Adipocyte (in vitro differentiated cells): ENCODE measurements at regions not wholly inside any gene's neighbourhood (a gene's known extent, or its start where the extent isn't known, plus 50 kb on each side); places are given as distances from the start of the nearest gene placed in this dataset.

Experiments used
- DNase-seq: peaks from one replicate; pipeline ENCODE4 v3.0.0-alpha.2; 2015; ENCODE audit warnings: low read depth
- H3K27me3 ChIP-seq: replicated peaks from 2 replicates; pipeline ENCODE4 v1.7.0; 2013; ENCODE audit warnings: mild to moderate bottlenecking, low read length, moderate library complexity; ENCODE audit not compliant: control insufficient read depth, insufficient read depth
- H3K36me3 ChIP-seq: 2 replicates; pipeline ENCODE4 v1.7.0; 2013; ENCODE audit warnings: low read length, mild to moderate bottlenecking, moderate library complexity; ENCODE audit not compliant: control insufficient read depth, insufficient read depth, severe bottlenecking
- H3K4me1 ChIP-seq: 2 replicates; pipeline ENCODE4 v1.7.0; 2013; ENCODE audit warnings: mild to moderate bottlenecking, low read length, moderate library complexity; ENCODE audit not compliant: control insufficient read depth, insufficient read depth
- H3K4me3 ChIP-seq: 2 replicates; pipeline ENCODE4 v1.7.0; 2013; ENCODE audit warnings: mild to moderate bottlenecking, low read length, moderate library complexity
- H3K9ac ChIP-seq: 2 replicates; pipeline ENCODE4 v1.7.0; 2013; ENCODE audit warnings: mild to moderate bottlenecking, low read length, moderate library complexity
- H3K9me3 ChIP-seq: 2 replicates; pipeline ENCODE4 v1.7.0; 2013; ENCODE audit warnings: mild to moderate bottlenecking, low read length, moderate library complexity; ENCODE audit not compliant: control insufficient read depth

DNA sequence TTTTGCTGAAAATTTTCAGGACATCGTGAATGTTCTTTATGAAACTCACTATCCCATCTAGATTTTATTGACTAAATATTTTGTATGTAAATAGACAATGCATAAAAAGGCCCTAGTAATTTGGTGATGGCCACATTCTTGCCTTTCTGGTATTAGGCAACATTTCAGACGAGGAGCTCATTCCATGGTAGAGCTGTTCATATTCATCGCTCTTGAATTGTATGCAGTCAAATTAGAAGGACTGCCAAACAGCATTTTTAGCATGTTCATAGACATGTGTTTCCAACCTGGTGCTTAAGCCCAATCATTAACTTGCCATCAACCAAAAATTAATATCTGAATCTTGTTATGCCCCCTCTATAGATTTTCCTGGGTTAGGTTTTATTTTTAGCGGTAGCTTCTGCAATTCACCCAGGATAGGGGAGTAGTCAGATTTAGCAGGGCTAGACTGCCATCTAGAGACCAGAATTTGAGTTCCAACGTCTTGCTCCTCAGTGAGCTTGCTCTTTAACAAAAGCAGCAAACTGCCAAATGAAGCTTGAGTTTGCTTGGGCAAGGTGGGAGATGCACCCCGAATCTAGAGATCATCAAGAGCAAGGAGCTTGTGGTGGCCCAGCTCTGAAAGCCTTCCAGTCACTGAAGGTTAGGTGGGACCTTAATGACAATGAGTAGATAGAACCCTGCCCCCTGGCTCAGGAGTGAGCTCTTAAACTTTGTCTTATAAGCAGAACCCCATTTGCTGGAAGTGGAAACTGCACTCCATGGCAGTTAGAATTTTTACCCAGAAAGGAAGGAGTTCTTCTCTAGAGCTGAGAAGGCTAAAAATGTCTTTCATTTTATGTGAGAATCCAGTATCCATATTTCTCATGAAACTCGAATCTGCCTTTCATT, 456.2 kb downstream of the RASEF start:
- peak; percentile 90 for DNase-seq
- no peak overlapping the region for H3K9ac ChIP-seq
- no peak overlapping the region for H3K4me3 ChIP-seq
- H3K36me3 ChIP-seq = no peaks in the 10 kb centered on the region
- peaks cover 10% of the 10 kb centered on the region for H3K4me1 ChIP-seq
- no peaks in the 10 kb centered on the region for H3K9me3 ChIP-seq
- H3K27me3 ChIP-seq = peaks cover 17% of the 10 kb centered on the region

DNA sequence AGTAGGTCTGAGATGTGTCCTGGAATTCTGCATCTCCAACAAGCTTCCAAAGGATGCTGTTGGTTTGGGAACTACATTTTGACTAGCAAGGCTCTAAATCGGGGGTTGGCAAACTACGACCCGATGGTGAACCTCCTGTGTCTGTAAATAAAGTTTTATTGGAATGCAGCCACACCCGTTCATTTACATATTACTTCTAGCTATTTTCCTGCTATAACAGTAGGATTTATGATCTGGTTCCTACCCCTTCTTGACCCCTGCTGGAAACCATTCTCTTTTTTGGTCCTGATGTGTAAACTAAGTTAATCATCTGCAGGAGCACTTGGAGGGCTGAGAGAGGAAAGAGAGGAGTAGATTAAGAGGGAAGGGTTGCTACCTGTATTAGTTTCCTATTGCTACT, 454.5 kb downstream of the RASEF start:
- H3K9me3 ChIP-seq = no peaks in the 10 kb centered on the region
- peaks cover 10% of the 10 kb centered on the region for H3K4me1 ChIP-seq
- no peak overlapping the region for H3K9ac ChIP-seq
- DNase-seq = no peak
- H3K4me3 ChIP-seq = no peak overlapping the region
- H3K27me3 ChIP-seq = peaks cover 17% of the 10 kb centered on the region
- H3K36me3 ChIP-seq = no peaks in the 10 kb centered on the region

DNA sequence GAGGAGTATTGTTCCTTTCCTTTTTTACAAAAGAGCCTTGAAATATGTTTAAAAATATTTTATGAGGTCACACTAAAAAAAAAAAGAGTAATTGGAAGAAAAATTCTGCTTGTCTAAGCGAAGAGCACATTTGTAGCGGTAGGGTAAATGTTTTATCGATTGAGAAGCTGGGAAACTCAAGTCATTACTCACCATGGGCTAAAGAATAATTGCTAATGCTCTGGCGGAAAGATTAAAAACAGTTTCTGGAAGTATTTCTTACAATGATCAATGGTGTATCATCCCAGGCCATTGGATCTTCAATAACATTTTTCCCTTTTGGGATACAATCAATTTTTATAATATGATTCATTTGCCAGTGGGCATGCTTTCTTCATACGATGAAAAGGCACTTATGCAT, 450.0 kb downstream of the RASEF start:
- Histone ChIP-seq H3K4me3 (no peak overlapping the region), H3K4me1 (no peaks in the 10 kb centered on the region), H3K9ac (no peak overlapping the region), H3K36me3 (no peaks in the 10 kb centered on the region), H3K27me3 (peaks cover 12% of the 10 kb centered on the region), H3K9me3 (no peaks in the 10 kb centered on the region)
- no peak for DNase-seq

DNA sequence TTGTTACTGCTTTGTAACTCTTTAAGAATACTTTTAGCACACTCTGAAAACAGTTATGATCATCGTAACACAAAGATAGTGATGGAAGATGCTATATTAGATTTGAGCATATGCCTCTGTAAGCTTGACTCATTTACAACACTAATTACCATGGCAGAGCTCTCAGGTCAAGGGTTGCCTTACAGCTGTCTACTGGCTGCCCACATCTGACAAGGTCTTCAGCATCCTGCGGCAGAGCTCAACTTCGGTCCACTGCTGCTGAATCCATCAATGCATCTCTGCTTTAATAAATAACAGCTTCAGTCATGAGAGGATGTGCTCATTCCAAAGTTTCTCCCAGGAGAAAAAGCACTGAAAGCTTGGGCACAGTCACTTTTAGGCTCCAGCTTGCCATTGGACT, 449.4 kb downstream of the RASEF start:
- Histone ChIP-seq H3K4me3 (no peak overlapping the region), H3K9me3 (no peaks in the 10 kb centered on the region), H3K4me1 (no peaks in the 10 kb centered on the region), H3K27me3 (peaks cover 7% of the 10 kb centered on the region), H3K36me3 (no peaks in the 10 kb centered on the region), H3K9ac (no peak overlapping the region)
- DNase-seq = no peak

DNA sequence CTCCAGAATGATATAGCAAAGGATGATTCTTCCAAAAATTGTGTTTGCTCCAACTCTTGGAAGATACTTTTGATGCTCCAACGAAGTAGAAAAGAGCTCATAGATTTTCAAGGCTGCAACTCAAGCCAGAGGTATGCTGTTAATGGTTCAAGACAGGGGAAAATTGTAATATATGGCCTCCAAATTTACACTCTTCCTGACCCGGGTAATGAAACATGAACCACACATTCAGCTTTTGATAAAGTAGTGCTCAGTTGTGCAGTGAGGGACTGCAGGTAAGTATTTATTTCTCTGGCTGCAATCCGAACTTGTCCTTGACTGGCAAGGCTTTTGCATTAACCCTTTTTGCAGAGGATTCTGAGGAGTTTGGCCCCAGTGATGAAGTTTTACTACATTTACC, 446.4 kb downstream of the RASEF start:
- Histone ChIP-seq H3K36me3 (no peaks in the 10 kb centered on the region), H3K27me3 (no peaks in the 10 kb centered on the region), H3K4me3 (no peak overlapping the region), H3K9ac (no peak overlapping the region), H3K9me3 (no peaks in the 10 kb centered on the region), H3K4me1 (no peaks in the 10 kb centered on the region)
- no peak for DNase-seq

DNA sequence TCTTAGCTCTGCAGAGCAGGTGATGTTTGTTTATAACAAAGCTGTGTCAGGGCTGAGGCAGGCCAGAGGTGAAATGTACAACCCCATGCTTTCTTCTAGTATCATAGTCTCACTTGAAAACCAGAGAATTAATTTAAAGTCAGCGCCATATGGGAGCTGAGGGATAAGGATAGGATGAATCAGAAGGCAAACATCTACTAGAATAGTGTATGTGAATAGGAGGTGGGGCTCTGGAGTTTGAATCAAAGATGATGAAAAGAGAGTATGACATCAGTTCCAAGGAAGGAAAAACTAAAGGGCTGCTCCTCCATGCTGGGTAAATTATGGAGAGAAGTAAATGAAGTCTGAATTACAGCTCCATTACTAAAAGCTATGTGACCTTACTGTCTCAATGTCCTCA, 441.5 kb downstream of the RASEF start:
- DNase-seq = no peak
- no peak overlapping the region for H3K9ac ChIP-seq

DNA sequence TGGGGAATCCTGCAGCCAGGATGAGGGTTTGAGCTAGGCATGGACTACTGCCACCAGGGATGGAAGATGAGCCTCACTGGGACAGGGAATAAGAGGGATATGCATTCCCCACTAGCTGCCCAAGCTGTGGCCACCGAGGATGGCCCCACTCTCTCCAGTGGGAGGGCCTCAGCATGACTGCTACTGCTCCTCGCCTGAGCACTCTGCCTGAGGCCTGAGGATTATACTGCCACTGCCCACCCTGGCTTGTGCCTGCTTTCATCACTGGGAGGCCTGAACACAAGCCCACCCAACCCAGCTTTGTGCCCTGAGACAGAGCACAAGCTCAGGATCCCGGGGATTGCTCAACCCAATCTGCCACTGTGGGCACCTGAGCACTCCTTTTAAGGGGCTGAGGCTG, 425.6 kb downstream of the RASEF start:
- Histone ChIP-seq H3K9ac (no peak overlapping the region), H3K4me3 (no peak overlapping the region), H3K36me3 (no peaks in the 10 kb centered on the region), H3K27me3 (no peaks in the 10 kb centered on the region), H3K4me1 (no peaks in the 10 kb centered on the region), H3K9me3 (peaks cover 23% of the 10 kb centered on the region)
- no peak for DNase-seq

More for the DNA sequence above, 441.5 kb downstream of the RASEF start:
- Histone ChIP-seq H3K27me3 (no peaks in the 10 kb centered on the region), H3K9me3 (no peaks in the 10 kb centered on the region), H3K4me1 (no peaks in the 10 kb centered on the region), H3K4me3 (no peak overlapping the region), H3K36me3 (no peaks in the 10 kb centered on the region)

DNA sequence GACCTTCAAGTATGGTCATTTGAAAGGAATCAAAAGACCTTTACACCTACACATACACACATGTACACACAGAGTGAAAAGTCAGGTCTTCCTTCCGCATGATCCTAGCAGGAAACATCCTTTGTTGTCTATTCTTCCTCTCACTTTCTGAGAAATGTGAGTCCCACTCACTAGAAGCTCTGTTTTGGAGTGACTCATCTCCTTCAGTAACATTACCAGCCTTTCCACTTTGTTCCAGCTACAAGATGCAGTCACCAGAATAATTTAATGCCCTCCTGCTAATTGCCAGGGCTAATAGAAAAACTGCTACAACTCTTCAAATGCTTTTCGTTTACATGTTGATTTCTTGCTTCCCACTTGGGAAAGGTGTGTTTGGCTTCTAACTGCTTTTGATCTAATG, 417.3 kb downstream of the RASEF start:
- no peaks in the 10 kb centered on the region for H3K27me3 ChIP-seq
- no peak for DNase-seq
- H3K9ac ChIP-seq = no peak overlapping the region
- H3K9me3 ChIP-seq = peaks cover 6% of the 10 kb centered on the region
- no peaks in the 10 kb centered on the region for H3K4me1 ChIP-seq
- no peak overlapping the region for H3K4me3 ChIP-seq
- H3K36me3 ChIP-seq = no peaks in the 10 kb centered on the region

DNA sequence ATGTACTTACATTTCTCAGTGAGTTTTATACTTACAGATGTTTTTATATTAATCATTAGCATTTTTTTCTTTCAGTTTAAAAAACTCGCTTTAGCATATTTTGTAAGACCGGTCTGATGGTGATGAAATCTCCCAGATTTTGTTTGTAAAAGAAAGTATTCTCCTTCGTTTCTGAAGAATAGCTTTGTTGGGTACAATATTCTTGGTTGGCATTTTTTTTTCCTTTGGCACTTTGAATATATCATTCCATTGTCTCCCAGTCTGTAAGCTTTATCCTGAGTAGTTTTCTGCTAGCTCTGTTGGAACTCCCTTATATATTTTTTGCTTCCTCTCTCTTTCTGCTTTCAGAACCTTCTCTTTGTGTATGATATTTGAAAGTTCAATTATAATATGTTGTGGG, 412.6 kb downstream of the RASEF start:
- H3K36me3 ChIP-seq = no peaks in the 10 kb centered on the region
- no peak for DNase-seq
- peaks cover 16% of the 10 kb centered on the region for H3K9me3 ChIP-seq
- no peak overlapping the region for H3K9ac ChIP-seq
- H3K4me3 ChIP-seq = no peak overlapping the region
- no peaks in the 10 kb centered on the region for H3K4me1 ChIP-seq
- no peaks in the 10 kb centered on the region for H3K27me3 ChIP-seq

DNA sequence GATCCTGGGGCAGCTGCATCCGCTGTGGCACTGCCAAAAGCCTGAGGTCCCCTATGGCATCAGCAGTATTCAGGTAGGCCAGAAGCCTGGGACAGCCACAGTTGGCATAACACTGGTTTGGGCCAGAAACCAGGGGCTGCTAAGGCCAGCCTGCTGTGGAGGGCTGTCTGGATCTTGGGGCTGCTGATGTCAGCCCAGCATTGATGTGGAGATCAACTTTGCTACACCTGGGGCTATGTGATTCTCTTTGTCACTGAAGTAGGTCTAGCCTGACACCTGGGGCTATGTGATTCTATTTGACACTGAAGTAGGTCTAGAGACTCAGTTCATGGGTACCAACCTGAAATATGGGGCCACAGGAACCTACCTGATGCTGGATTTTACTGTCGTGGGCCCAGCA, 411.5 kb downstream of the RASEF start:
- Histone ChIP-seq H3K4me1 (no peaks in the 10 kb centered on the region), H3K9me3 (peaks cover 16% of the 10 kb centered on the region), H3K4me3 (no peak overlapping the region), H3K36me3 (no peaks in the 10 kb centered on the region), H3K27me3 (no peaks in the 10 kb centered on the region), H3K9ac (no peak overlapping the region)
- DNase-seq = no peak

DNA sequence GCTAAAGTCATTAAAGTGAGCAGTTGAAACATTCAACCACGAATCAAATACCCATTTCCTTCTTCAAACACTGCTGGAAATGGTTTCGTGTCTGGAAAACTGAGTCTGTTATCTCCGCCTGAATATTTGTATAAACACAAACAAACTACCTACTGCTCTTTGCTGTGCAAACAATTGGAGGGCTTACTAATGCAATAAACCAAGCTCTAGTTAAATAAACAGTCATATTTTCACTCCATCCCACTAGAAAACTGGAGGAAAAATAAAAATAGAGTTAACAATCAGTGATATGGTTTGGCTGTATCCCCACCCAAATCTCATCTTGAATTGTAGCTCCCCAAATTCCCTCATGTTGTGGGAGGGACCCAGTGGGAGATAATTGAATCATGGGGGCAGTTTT, 397.6 kb downstream of the RASEF start:
- no peaks in the 10 kb centered on the region for H3K9me3 ChIP-seq
- H3K4me3 ChIP-seq = no peak overlapping the region
- no peaks in the 10 kb centered on the region for H3K36me3 ChIP-seq
- no peaks in the 10 kb centered on the region for H3K27me3 ChIP-seq
- DNase-seq = no peak
- H3K4me1 ChIP-seq = no peaks in the 10 kb centered on the region
- no peak overlapping the region for H3K9ac ChIP-seq

DNA sequence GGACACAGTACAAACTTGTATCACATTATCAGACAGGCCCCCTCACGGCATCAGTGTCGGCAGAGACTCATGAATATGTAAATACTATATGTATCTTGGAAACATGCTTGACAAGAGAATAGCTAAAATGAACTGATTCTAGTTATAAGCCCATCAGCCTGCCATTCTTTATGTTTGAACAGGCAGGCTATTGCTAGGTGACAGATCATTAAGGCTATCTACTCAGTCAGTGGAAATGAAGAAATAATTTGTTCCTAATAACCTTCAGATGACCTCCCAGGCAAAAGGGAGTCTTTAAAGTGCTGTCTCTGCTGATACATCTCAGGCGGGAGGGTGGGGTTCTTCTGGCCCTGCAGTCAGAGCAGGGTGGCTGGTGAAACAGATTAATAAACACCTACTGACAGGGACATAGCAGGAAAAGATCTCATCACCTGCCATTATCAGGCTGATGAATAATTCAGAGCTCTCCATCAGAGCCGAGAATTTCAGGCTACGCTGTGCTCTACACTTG, 394.2 kb downstream of the RASEF start:
- Histone ChIP-seq H3K4me1 (no peaks in the 10 kb centered on the region), H3K4me3 (no peak overlapping the region)
- no peak for DNase-seq

More for the DNA sequence above, 394.2 kb downstream of the RASEF start:
- no peak overlapping the region for H3K9ac ChIP-seq
- no peaks in the 10 kb centered on the region for H3K36me3 ChIP-seq
- H3K9me3 ChIP-seq = no peaks in the 10 kb centered on the region
- H3K27me3 ChIP-seq = no peaks in the 10 kb centered on the region
